GM06990 (cell line): ENCODE measurements at regions not wholly inside any gene's neighbourhood (a gene's known extent, or its start where the extent isn't known, plus 50 kb on each side); places are given as distances from the start of the nearest gene placed in this dataset.

ENCODE experiments used
- DNase-seq: peaks from one replicate; pipeline ENCODE4 v3.0.0-alpha.2; 2011; ENCODE audit not compliant: insufficient read length; ENCODE audit errors: extremely low read depth
- H3K27me3 ChIP-seq: replicated peaks from 2 replicates; pipeline ENCODE4 v1.6.0; 2011; ENCODE audit warnings: low read length; ENCODE audit not compliant: control insufficient read depth, insufficient read depth
- H3K36me3 ChIP-seq: 2 replicates; pipeline ENCODE4 v1.5.1; 2011; ENCODE audit warnings: low read length; ENCODE audit not compliant: control insufficient read depth, insufficient read depth
- H3K4me3 ChIP-seq: replicated peaks from 2 replicates; pipeline ENCODE4 v1.5.1; 2011; ENCODE audit warnings: low read depth, mild to moderate bottlenecking, control low read depth, low read length
- TF ChIP-seq, protein P1 (sequence below): IDR thresholded peaks from 2 replicates; pipeline ENCODE4 v1.5.1; 2011; ENCODE audit warnings: low read length, control low read depth, mild to moderate bottlenecking, inconsistent platforms; ENCODE audit not compliant: insufficient read depth, poor library complexity, severe bottlenecking

DNA sequence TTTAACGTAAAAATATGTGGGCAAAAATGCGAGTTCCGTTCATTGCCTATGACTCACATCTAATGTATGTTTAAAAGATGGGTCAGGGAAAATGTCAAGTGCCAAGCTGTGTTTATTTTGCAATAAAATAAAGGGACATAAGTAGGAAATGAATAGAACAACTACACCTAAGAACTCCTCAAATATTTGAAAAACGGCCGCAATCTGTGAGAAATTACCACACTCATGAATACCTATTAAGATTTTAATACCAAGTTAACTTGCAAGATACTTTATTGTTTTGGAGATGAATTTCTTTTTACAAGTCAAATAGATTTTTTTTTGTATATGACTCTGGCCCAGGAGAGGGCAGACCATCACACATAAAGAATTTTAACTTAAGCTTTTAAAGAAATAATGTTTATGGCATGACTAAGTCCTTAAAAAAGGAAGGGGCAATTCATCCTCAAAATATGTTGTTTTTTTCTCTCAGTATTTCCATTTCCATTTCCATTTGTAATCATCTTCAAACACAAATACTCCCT lies 152.7 kb downstream of the SUCNR1 start:
- Histone ChIP-seq H3K4me3 (no peak overlapping the region), H3K36me3 (no peaks in the 10 kb centered on the region), H3K27me3 (no peaks in the 10 kb centered on the region)
- TF ChIP-seq, protein P1, sequence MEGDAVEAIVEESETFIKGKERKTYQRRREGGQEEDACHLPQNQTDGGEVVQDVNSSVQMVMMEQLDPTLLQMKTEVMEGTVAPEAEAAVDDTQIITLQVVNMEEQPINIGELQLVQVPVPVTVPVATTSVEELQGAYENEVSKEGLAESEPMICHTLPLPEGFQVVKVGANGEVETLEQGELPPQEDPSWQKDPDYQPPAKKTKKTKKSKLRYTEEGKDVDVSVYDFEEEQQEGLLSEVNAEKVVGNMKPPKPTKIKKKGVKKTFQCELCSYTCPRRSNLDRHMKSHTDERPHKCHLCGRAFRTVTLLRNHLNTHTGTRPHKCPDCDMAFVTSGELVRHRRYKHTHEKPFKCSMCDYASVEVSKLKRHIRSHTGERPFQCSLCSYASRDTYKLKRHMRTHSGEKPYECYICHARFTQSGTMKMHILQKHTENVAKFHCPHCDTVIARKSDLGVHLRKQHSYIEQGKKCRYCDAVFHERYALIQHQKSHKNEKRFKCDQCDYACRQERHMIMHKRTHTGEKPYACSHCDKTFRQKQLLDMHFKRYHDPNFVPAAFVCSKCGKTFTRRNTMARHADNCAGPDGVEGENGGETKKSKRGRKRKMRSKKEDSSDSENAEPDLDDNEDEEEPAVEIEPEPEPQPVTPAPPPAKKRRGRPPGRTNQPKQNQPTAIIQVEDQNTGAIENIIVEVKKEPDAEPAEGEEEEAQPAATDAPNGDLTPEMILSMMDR: no peak
- no peak for DNase-seq

DNA sequence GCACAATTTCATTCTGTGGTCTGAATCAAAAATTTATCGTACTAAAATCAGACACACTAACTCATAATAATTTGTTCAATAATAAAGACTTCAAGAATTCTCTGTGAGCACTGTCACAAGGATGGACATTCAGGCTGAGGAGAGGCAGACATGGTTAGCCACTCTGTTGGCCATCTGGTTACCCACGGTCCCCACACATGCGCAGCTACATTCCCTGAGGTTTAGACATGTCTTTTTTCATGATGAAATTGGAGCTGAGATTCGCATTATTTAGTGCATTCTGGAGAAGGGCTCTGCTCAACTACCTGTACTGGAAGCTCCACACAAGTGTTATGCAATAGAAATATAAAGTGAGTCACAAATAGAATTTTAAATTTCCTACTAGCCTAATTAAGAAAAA lies 156.9 kb downstream of the SUCNR1 start:
- TF ChIP-seq, protein P1: no peak
- H3K27me3 ChIP-seq: no peaks in the 10 kb centered on the region
- H3K4me3 ChIP-seq: no peak overlapping the region
- DNase-seq: no peak
- H3K36me3 ChIP-seq: no peaks in the 10 kb centered on the region

DNA sequence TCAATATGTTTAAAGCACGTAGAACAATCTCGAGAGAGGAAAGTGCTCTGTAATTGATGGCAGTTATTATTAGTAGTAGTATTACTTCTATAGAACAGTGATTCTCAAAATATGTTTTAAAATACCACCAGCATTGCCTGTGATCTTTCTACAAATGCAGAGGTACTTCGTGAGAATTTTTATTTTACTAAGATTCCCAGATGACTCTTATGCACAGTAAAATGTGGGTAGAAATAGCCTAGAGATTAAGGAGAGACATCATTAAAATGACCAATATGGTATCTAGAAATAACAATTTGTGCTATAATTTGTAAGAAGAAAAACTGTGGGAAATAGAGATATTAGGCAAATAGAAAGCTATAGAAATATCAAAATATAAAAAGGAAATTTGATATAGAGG lies 157.9 kb downstream of the SUCNR1 start:
- no peaks in the 10 kb centered on the region for H3K27me3 ChIP-seq
- no peak overlapping the region for H3K4me3 ChIP-seq
- TF ChIP-seq, protein P1: no peak
- H3K36me3 ChIP-seq: no peaks in the 10 kb centered on the region
- no peak for DNase-seq

DNA sequence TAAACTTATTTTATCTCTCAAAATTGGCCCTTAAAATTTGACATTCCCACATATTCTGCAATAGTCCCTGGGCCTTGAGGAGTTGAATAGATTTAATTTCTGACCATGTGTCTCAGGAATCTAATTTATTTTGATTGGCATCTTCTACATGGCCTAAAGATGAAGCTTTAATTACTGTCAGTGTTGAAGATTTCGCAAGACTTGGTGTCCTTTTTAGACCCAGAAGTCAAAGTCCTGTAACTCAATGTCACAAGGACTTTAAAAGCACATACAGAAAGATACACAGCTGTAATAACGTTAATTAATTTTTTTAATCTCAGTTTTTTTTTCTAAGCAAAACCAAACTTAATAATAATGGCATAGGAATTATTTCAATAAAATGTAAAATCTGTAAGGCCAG lies 163.9 kb downstream of the SUCNR1 start:
- H3K36me3 ChIP-seq: no peaks in the 10 kb centered on the region
- no peak overlapping the region for H3K4me3 ChIP-seq
- no peaks in the 10 kb centered on the region for H3K27me3 ChIP-seq
- DNase-seq: no peak
- TF ChIP-seq, protein P1: no peak

DNA sequence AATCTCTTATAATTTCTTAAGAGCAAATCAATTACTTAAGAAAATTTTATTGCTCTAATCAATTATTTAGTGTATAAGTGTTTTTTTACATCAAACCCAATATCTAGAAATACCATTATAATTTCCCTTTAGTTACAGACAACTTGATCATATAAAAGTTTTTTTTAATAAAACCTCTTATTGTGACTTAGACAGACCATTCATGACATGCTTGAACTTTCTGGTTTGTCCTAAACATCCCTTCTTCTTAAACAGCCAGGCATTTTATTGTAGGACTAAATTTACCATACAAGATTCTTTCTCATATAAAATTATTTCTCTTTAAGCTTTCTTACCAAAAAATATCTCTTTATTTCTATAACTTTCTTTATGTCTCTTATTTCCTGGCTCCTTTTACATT lies 164.5 kb downstream of the SUCNR1 start:
- TF ChIP-seq, protein P1: no peak
- H3K36me3 ChIP-seq: no peaks in the 10 kb centered on the region
- H3K27me3 ChIP-seq: no peaks in the 10 kb centered on the region
- H3K4me3 ChIP-seq: no peak overlapping the region
- no peak for DNase-seq

DNA sequence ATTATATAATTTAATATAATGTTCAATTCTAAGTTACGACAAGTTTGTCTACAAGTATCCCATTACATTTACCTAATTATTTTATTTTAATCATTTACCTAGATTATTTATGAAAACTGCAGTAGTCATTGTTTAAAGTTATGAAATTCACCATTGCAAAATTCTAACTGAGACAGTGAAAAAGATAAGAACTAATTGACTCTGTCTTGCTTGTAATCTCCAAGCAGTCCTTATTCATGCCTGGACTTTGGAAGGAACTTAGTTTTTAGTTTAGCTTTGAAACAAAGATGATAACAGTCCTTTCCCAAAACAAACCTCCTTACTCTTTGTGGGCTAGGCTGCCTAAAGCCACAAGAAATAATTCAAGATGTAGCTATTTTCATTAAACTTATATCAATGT lies 165.0 kb downstream of the SUCNR1 start:
- Histone ChIP-seq H3K4me3 (no peak overlapping the region), H3K36me3 (no peaks in the 10 kb centered on the region), H3K27me3 (no peaks in the 10 kb centered on the region)
- TF ChIP-seq, protein P1: no peak
- no peak for DNase-seq
